Ovary (tissue), 3 donors: ENCODE measurements at regions not wholly inside any gene's neighbourhood (a gene's known extent, or its start where the extent isn't known, plus 50 kb on each side); places are given as distances from the start of the nearest gene placed in this dataset.

Experiments
- POLR2A ChIP-seq: fragments of 450-650 bp; IDR thresholded peaks from one replicate; pipeline ENCODE4 v1.6.1; 2017; ENCODE audit warnings: antibody characterized with exemption, mild to moderate bottlenecking, moderate library complexity
- TF ChIP-seq, protein P1 (sequence below), 3 donors: fragments of 450-650 bp in 2 of 3; fragments of 200-600 bp in 1 of 3; IDR thresholded peaks; one replicate each; pipeline versions ENCODE4 v1.5.1 to v1.8.0; 2016 to 2022; ENCODE audit warnings: antibody characterized with exemption in 3 of 3, mild to moderate bottlenecking in 1 of 3
- donor health status: DM: no; HTN: no; CAD: no.

DNA sequence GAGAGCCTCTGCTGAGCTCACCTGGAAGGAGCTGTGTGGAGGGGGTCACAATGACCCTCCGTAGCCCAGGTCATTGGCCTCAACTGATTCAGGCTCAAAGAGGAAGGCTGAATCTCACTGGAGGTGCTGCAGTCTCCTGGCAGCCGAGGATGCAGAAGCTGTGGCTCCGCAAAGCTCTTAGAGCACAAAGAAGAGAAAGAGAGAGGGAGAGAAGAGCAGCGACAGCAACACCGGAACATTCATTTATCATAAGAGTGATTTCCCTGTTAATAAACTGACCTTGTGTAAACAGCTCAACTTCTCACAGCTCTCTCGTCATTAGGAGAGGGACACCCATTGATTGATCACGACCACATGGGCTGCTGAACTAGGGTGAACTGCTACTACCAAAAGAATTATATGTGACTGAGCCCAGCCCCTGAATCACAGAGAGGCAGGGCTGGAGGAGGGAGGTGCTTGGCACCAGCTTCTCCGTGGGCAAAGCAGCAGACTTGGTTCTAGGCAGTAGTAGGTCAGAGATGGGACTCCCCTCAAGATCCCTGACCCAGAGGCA, 281.7 kb downstream of the NXPE2 start:
- TF ChIP-seq, protein P1, sequence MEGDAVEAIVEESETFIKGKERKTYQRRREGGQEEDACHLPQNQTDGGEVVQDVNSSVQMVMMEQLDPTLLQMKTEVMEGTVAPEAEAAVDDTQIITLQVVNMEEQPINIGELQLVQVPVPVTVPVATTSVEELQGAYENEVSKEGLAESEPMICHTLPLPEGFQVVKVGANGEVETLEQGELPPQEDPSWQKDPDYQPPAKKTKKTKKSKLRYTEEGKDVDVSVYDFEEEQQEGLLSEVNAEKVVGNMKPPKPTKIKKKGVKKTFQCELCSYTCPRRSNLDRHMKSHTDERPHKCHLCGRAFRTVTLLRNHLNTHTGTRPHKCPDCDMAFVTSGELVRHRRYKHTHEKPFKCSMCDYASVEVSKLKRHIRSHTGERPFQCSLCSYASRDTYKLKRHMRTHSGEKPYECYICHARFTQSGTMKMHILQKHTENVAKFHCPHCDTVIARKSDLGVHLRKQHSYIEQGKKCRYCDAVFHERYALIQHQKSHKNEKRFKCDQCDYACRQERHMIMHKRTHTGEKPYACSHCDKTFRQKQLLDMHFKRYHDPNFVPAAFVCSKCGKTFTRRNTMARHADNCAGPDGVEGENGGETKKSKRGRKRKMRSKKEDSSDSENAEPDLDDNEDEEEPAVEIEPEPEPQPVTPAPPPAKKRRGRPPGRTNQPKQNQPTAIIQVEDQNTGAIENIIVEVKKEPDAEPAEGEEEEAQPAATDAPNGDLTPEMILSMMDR (IDR thresholded peaks at IDR 0.05) = no peak
- no peak for TF ChIP-seq POLR2A
